HG03457 (cell line): ENCODE measurements at regions not wholly inside any gene's neighbourhood (a gene's known extent, or its start where the extent isn't known, plus 50 kb on each side); places are given as distances from the start of the nearest gene placed in this dataset.

Experiments used
- ATAC-seq: cut with Tn5 transposase; IDR thresholded peaks from one replicate; pipeline ENCODE4 v1.9.1; 2021; ENCODE audit warnings: moderate number of reproducible peaks; ENCODE audit not compliant: unreplicated experiment

- ATAC-seq, result no peak
These were observed 488.2 kb upstream of the PTBP2 start for GRCh38 chr1:96233422-96233821.

- ATAC-seq, result no peak
These were observed 487.3 kb upstream of the PTBP2 start for GRCh38 chr1:96234299-96234698.

- ATAC-seq, result no peak
These were observed 485.3 kb upstream of the PTBP2 start for GRCh38 chr1:96236156-96236739.

- ATAC-seq, result no peak
These were observed 483.2 kb upstream of the PTBP2 start for GRCh38 chr1:96238426-96238825.

- no peak for ATAC-seq
These were observed 481.1 kb upstream of the PTBP2 start for GRCh38 chr1:96240438-96240837.

- no peak for ATAC-seq
These were observed 468.1 kb upstream of the PTBP2 start for GRCh38 chr1:96253246-96254035.

- ATAC-seq, result no peak
These were observed 465.3 kb upstream of the PTBP2 start for GRCh38 chr1:96256130-96256790.

- no peak for ATAC-seq
These were observed 462.2 kb upstream of the PTBP2 start for GRCh38 chr1:96259399-96259798.

GRCh38 chr1:96281491-96281890, 440.1 kb upstream of the PTBP2 start:
- ATAC-seq, result no peak

- no peak for ATAC-seq
These were observed 431.6 kb upstream of the PTBP2 start for GRCh38 chr1:96290033-96290432.

- ATAC-seq, result no peak
These were observed 430.8 kb upstream of the PTBP2 start for GRCh38 chr1:96290801-96291200.

- ATAC-seq, result no peak
These were observed 430.1 kb upstream of the PTBP2 start for GRCh38 chr1:96291468-96291867.

- no peak for ATAC-seq
These were observed 429.4 kb upstream of the PTBP2 start for GRCh38 chr1:96292141-96292540.

- ATAC-seq, result no peak
These were observed 424.6 kb upstream of the PTBP2 start for GRCh38 chr1:96296991-96297390.

- ATAC-seq, result no peak
These were observed 414.6 kb upstream of the PTBP2 start for GRCh38 chr1:96306809-96307560.

GRCh38 chr1:96308314-96308713, 413.3 kb upstream of the PTBP2 start:
- no peak for ATAC-seq

GRCh38 chr1:96309783-96310182, 411.8 kb upstream of the PTBP2 start:
- no peak for ATAC-seq

GRCh38 chr1:96313216-96313615, 408.4 kb upstream of the PTBP2 start:
- no peak for ATAC-seq

- ATAC-seq, result no peak
These were observed 392.5 kb upstream of the PTBP2 start for GRCh38 chr1:96329121-96329520.

- no peak for ATAC-seq
These were observed 390.0 kb upstream of the PTBP2 start for GRCh38 chr1:96331596-96331995.

GRCh38 chr1:96333522-96334235, 387.9 kb upstream of the PTBP2 start:
- ATAC-seq, result no peak
